Aorta (tissue), 5 donors: ENCODE measurements at regions not wholly inside any gene's neighbourhood (a gene's known extent, or its start where the extent isn't known, plus 50 kb on each side); places are given as distances from the start of the nearest gene placed in this dataset.
"Not testable (repeated sequence)": the region's sequence is repeated elsewhere in the genome, so short reads cannot be mapped to it uniquely, and the experiment has no call there.

Source experiments
- ATAC-seq: fragments of 200-7000 bp; cut with Tn5 transposase; one replicate; pipeline ENCODE4 v1.9.1; 2022; ENCODE audit warnings: moderate library complexity; ENCODE audit not compliant: low FRiP score
- DNase-seq, 2 donors: peaks; one replicate each; pipeline ENCODE4 v3.0.0-alpha.2; 2020
- H3K27ac ChIP-seq, 2 donors: one replicate each; pipeline ENCODE4 v1.5.1; 2013; ENCODE audit warnings: low read length in 2 of 2, mild to moderate bottlenecking in 2 of 2, moderate library complexity in 2 of 2, control low read depth in 1 of 2, inconsistent platforms in 1 of 2, low read depth in 1 of 2
- H3K27me3 ChIP-seq, 2 donors: one replicate each; pipeline ENCODE4 v1.6.1; 2013; ENCODE audit warnings: control low read depth in 1 of 2, low read length in 1 of 2, mild to moderate bottlenecking in 1 of 2, moderate library complexity in 1 of 2; ENCODE audit not compliant: insufficient read depth in 2 of 2, control insufficient read depth in 1 of 2
- H3K36me3 ChIP-seq, 2 donors: one replicate each; pipeline ENCODE4 v1.6.1; 2013; ENCODE audit warnings: control low read depth in 1 of 2, low read length in 1 of 2, mild to moderate bottlenecking in 1 of 2; ENCODE audit not compliant: insufficient read depth in 2 of 2, control insufficient read depth in 1 of 2
- H3K4me1 ChIP-seq, 2 donors: one replicate each; pipeline ENCODE4 v1.6.1; 2013; ENCODE audit warnings: low read length in 2 of 2, control low read depth in 1 of 2, mild to moderate bottlenecking in 1 of 2, moderate library complexity in 1 of 2; ENCODE audit not compliant: insufficient read depth in 2 of 2, control insufficient read depth in 1 of 2
- H3K4me3 ChIP-seq, 2 donors: one replicate each; pipeline ENCODE4 v1.5.1; 2013; ENCODE audit warnings: low read length in 2 of 2, control low read depth in 1 of 2, mild to moderate bottlenecking in 1 of 2
- H3K9me3 ChIP-seq: one replicate; pipeline ENCODE4 v1.6.1; 2013; ENCODE audit warnings: mild to moderate bottlenecking, low read length; ENCODE audit not compliant: control insufficient read depth
- WGBS, 2 donors: extraction: QIAGEN DNeasy Blood & Tissue Kit; methylation state at CpG; one replicate each; pipeline ENCODE4 v1.1.7; 2013; 5-methylcytosine and 5-hydroxymethylcytosine counted together
- intact Hi-C, 2 donors: fragments of 100-400 bp; cut with DNase I; formaldehyde crosslinking; loops; one replicate each; pipeline versions ENCODE4 v1.14.2 to v1.15.0; 2022
- donor health status: healthy with polysubstance abuse.
- donor health status: Bipolar disorder and iron deficiency.
- donor health status: DM: no; HTN: no; CAD: no.
- donor health status: DM: no; HTN: no; CAD: no.
- donor health status: DM: yes; HTN: yes; CAD: no.

DNA sequence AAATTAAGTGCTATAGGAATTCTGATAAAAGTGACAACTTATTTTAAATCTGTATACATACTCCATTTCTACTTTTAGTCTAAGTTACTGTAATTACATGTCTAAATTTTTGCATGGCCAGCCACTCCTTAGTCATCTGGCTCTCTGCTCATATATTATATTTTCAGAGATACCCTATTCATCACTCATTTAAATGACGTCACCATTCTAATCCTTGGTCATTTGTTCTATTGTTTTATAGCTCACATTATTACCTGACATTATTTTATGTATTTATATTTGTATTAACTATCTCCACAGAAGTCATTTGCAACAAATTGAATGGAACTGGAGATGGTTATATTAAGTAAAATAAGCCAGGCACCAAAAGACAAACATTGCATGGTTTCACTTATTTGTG, 179.6 kb upstream of the CXorf51A start:
- WGBS, 2 donors, result 52 to 55% methylated on average over 1 of the region's 1 CpG
- H3K9me3 ChIP-seq, result no peaks in the 10 kb centered on the region

DNA sequence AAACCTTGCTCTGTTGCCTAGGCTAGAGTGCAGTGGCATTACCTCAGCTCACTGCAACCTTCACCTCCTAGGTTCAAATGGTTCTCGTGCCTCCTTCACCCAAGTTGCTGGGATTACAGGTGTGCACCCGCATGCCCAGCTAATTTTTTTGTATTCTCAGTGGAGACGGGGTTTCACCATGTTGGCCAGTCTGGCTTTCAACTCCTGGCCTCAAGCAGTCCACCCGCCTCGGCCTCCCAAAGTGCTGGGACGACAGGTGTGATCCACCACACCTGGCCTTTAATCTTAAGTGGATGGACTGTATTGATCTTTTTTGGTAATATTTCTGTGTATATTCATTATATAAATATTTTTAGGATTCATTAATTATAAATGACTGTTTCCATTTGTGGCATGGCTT, 158.7 kb upstream of the CXorf51A start:
- no peaks in the 10 kb centered on the region for H3K27me3 ChIP-seq
- WGBS, 2 donors, result 82 to 88% methylated on average over 6 of the region's 6 CpGs
- intact Hi-C loops, result no loop called here
- no peaks in the 10 kb centered on the region for H3K36me3 ChIP-seq
- no peak for DNase-seq
- ATAC-seq, result no peak
- H3K9me3 ChIP-seq, result no peaks in the 10 kb centered on the region
- H3K4me3 ChIP-seq, result no peak overlapping the region
- H3K4me1 ChIP-seq, result no peaks in the 10 kb centered on the region
- H3K27ac ChIP-seq, result no peak overlapping the region

More for the DNA sequence above, 179.6 kb upstream of the CXorf51A start:
- DNase-seq (no peak), ATAC-seq (no peak)
- no peaks in the 10 kb centered on the region for H3K36me3 ChIP-seq
- intact Hi-C loops, result no loop called here
- H3K4me3 ChIP-seq, result no peak overlapping the region
- no peaks in the 10 kb centered on the region for H3K4me1 ChIP-seq
- no peak overlapping the region for H3K27ac ChIP-seq
- no peaks in the 10 kb centered on the region for H3K27me3 ChIP-seq

DNA sequence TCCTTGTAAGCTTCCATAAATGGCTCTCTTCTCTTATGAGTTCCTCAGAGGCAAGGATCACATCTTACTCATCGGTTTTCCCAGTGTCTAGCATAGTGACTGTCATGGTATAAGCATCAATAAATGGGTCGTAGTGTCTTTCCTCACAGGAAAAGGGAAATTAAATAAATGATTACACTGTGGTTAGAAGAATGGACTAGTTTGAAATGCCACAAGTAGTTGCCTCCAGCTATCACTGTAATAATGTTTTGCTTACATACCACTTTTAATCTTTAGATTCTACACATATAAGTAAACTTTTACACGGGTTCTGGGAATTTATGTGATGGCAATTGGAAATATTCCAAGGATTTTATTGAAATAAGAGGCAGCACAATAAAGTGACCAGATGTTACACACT, 152.8 kb upstream of the CXorf51A start:
- Histone ChIP-seq H3K9me3 (no peaks in the 10 kb centered on the region), H3K36me3 (no peaks in the 10 kb centered on the region), H3K4me1 (no peaks in the 10 kb centered on the region), H3K27me3 (no peaks in the 10 kb centered on the region), H3K27ac (no peak overlapping the region), H3K4me3 (no peak overlapping the region)
- intact Hi-C loops, result no loop called here
- 6 to 17% methylated on average over 3 of the region's 3 CpGs for WGBS, 2 donors
- ATAC-seq (no peak), DNase-seq (no peak)

DNA sequence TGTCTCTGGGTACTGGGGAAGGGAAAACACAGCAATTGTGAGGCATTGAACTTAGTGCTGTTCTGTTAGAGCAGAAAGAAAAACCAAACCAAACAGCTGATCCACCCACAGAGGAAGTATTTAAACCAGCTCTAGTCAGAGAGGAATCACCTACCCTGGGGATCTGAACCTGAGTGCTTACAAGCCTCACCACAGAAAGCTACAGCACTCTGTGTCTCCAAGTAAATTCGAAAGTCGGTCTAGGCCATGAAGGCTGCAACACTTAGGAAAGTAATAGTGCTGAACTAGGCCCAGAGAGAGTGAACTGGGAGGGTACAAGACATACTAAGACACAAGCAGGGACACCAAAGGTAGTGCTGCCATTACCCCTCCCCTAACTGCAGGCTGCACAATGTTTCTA, 142.2 kb upstream of the CXorf51A start:
- no peak for DNase-seq
- Histone ChIP-seq H3K9me3 (no peaks in the 10 kb centered on the region), H3K36me3 (no peaks in the 10 kb centered on the region), H3K4me1 (no peaks in the 10 kb centered on the region), H3K27ac (no peak overlapping the region), H3K27me3 (no peaks in the 10 kb centered on the region), H3K4me3 (no peak overlapping the region)
- WGBS, 2 donors, result 64 to 85% methylated on average over 2 of the region's 2 CpGs
- intact Hi-C loops, result no loop called here
- no peak for ATAC-seq

DNA sequence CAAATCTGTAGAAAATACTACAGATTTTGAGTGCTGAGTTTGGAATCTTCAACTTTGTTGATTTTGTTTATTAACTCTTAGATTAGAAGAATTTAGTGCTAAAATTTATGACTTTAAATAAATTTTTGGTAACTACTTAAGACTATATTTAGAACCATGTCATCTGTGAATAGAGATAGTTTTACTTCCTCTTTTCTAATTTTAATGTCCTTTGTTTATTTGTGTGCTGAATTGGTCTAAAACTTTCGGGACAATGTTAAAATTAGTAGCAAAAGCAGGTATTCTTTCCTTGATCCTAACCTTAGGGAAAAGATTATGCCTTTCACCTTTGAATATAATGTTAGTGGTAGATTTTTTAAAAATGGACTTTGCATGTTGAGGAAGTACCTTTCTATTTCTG, 119.7 kb upstream of the CXorf51A start:
- H3K4me1 ChIP-seq, result no peaks in the 10 kb centered on the region
- ATAC-seq (no peak), DNase-seq (no peak)
- H3K36me3 ChIP-seq, result no peaks in the 10 kb centered on the region
- 22 to 29% methylated on average over 1 of the region's 1 CpG for WGBS, 2 donors
- H3K4me3 ChIP-seq, result no peak overlapping the region
- no peaks in the 10 kb centered on the region for H3K9me3 ChIP-seq
- no peak overlapping the region for H3K27ac ChIP-seq
- intact Hi-C loops, result no loop called here
- no peaks in the 10 kb centered on the region for H3K27me3 ChIP-seq

DNA sequence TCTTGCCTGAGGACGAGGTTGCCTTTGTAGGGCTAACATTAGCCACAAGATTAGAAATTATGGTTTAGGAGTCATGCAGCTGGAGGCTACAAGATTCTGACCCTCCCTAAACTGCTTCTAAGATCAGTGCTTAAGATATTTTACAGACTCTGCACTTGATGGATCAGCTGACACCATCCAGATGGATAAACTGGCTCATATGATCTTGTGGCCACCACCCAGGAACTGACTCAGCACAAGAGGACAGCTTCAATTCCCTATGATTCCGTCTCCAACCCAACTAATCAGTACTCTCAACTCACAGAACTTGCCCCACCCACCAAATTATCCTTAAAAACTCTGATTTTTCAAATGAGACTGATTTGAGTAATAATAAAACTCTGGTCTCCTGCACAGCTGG, 118.5 kb upstream of the CXorf51A start:
- H3K4me3 ChIP-seq, ATAC-seq, H3K27ac ChIP-seq, H3K9me3 ChIP-seq, H3K36me3 ChIP-seq, H3K4me1 ChIP-seq, DNase-seq, H3K27me3 ChIP-seq, intact Hi-C loops: not testable (repeated sequence)
- WGBS, 2 donors, result 36 to 53% methylated on average over 2 of the region's 2 CpGs

DNA sequence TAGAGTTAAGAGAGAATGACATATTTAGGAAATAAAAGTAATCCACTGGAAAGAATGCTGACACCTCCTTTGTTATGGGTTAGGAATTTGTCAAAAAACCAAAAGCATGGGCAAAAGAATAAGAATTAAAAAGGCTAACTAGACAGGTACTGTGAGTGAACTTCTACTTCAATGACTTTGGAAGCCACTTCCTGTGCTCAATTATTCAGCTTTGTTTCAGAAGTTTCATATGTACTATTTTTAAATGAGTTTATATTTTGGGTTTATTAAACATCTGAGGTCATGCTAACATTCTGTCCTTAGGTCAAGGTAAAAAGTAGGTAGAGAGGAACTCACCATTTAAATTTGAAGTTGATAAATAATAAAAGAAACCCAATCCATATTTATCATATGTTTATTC, 106.7 kb upstream of the CXorf51A start:
- no peaks in the 10 kb centered on the region for H3K27me3 ChIP-seq
- ATAC-seq, result no peak
- intact Hi-C loops, result no loop called here
- no peak overlapping the region for H3K27ac ChIP-seq
- H3K4me1 ChIP-seq, result no peaks in the 10 kb centered on the region
- no peak overlapping the region for H3K4me3 ChIP-seq
- DNase-seq, result no peak
- no peaks in the 10 kb centered on the region for H3K36me3 ChIP-seq
- H3K9me3 ChIP-seq, result no peaks in the 10 kb centered on the region

DNA sequence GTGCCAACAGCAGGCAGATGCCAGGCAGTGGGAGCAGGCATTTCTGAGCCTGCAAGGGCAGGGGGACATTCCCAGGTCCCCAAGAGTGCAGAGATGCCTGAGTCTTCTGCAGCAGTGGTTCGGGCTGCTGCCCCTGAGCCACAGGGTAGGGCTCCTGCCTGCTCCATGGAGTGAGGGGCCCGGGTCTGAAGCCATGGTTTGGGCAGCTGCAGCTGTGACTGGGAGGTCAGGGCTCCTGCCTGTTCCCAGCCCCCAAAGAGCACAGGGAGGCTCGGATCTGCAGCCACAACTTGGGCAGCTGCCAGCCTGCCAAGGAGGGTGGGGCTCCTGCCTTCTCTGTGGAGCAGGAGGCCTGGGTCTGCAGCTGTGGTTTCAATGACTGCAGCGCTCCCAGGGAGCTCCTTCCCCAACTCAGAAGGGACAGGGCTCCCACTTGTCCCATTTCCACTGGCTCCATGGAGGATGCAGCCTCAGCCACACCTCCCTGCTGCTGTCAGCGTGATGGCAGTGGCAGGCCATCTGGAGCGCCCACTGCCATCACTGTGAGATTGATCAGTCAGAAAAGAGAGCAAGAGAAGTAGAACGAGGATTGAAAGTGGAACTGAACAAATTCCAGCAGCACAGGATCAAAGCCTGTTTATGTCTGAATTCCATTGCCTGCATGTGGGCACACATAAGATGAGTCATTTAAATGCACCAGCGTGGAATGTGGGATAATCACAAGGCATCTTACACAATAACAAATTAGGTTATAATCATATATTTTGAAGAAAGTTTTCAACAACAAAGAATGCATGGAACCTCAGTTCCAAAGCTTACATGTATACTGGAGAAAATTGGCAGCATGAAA, 93.1 kb upstream of the CXorf51A start:
- Histone ChIP-seq H3K27ac (no peak overlapping the region), H3K36me3 (no peaks in the 10 kb centered on the region), H3K4me3 (no peak overlapping the region), H3K9me3 (no peaks in the 10 kb centered on the region), H3K27me3 (no peaks in the 10 kb centered on the region), H3K4me1 (no peaks in the 10 kb centered on the region)
- ATAC-seq (no peak), DNase-seq (peak; percentile 41 to 68)
- 53 to 54% methylated on average over 8 of the region's 8 CpGs for WGBS, 2 donors
- intact Hi-C loops, result no loop called here

DNA sequence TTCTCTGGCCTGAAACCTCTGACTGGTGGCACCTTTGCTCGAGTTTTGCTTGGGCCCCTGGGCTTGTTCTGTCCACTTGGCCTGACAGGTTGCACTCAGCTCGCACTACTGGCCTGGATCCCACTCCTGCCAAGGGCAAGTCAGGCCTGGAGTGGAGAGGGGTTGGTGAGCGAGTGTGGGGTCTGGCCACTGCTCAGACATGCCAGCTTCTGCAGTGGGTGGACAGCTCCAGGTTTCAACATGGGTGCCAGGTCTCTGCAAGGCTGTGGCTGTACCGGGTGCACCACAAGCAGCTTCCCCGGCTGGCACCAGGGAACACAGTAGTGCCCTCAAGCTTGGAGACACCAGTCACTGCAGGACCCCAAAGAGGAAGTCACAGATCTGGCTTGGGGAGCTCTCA, 91.6 kb upstream of the CXorf51A start:
- DNase-seq (peak in 1 of 2 donors; percentile 25), ATAC-seq (no peak)
- Histone ChIP-seq H3K27me3 (no peaks in the 10 kb centered on the region), H3K4me1 (no peaks in the 10 kb centered on the region), H3K4me3 (no peak overlapping the region), H3K27ac (no peak overlapping the region), H3K36me3 (no peaks in the 10 kb centered on the region), H3K9me3 (no peaks in the 10 kb centered on the region)
- intact Hi-C loops, result no loop called here
- 54 to 63% methylated on average over 5 of the region's 5 CpGs for WGBS, 2 donors
